ENCODE measurements at regions not wholly inside any gene's neighbourhood (a gene's known extent, or its start where the extent isn't known, plus 50 kb on each side); places are given as distances from the start of the nearest gene placed in this dataset.

DNA sequence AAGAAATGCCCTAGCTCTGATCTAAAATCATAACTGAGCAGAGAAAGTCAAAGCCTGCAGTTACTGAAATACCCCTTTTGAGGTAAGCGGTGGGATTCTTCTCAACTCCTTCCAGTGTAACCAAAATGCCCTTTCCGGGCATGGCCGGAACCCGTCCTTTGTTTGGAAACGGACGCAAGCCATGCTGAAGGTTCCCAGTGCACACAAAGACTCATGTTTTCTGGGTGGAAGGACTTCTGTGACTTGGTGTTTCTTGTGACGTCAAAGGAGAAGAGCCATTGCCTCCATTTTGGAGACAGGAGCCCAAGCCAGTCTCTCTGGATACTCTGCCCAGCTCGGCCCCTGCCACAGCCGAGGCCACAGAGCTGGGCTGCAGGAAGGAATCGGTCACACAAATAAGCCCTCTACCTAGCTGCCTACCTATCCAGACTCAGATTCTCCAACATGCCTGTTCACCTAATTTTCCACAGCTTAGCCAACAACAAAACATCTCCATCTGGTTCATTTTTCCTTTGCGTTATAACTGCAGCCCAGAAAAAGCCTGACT lies 182.8 kb downstream of the TBXT start:
- Histone ChIP-seq H3K36me3 (ENCODE audit: insufficient read depth, low read length) (no peaks in the 10 kb centered on the region), H3K27me3 (ENCODE audit: insufficient read depth, low read depth, low read length) (peaks cover 57% of the 10 kb centered on the region), H3K27ac (ENCODE audit: low read length) (no peak overlapping the region), H3F3A (ENCODE audit: insufficient read depth, low read length, poor library complexity, severe bottlenecking) (peaks cover 7% of the 10 kb centered on the region), H3K9ac (ENCODE audit: low read length) (no peak overlapping the region), H3K9me2 (ENCODE audit: insufficient read depth, low read length) (no peaks in the 10 kb centered on the region), H2AFZ (ENCODE audit: low read depth, low read length) (no peak overlapping the region), H3K79me2 (replicated peaks; ENCODE audit: insufficient read depth, low read length) (no peaks in the 10 kb centered on the region), H3K4me3 (ENCODE audit: low read length) (no peak overlapping the region), H4K20me1 (ENCODE audit: insufficient read depth) (no peaks in the 10 kb centered on the region), H3K4me2 (ENCODE audit: low read length) (no peak overlapping the region), H3K9me3 (ENCODE audit: low read length) (no peaks in the 10 kb centered on the region)
- TF ChIP-seq RAD21 (conservative IDR thresholded peaks at IDR 0.05) (no peak), SMC3 (conservative IDR thresholded peaks at IDR 0.05; ENCODE audit: poor library complexity) (no peak), EZH2 (IDR thresholded peaks at IDR 0.05; ENCODE audit: borderline replicate concordance, insufficient read depth, low read length, poor library complexity, severe bottlenecking) (no peak), POLR2AphosphoS5 (IDR thresholded peaks at IDR 0.05) (no peak), TAF1 (IDR thresholded peaks at IDR 0.05; ENCODE audit: low read depth) (no peak), EP300 (conservative IDR thresholded peaks at IDR 0.05; ENCODE audit: poor library complexity, severe bottlenecking) (no peak), MXI1 (conservative IDR thresholded peaks at IDR 0.05; ENCODE audit: poor library complexity, severe bottlenecking) (no peak)
- TF ChIP-seq, protein P1, sequence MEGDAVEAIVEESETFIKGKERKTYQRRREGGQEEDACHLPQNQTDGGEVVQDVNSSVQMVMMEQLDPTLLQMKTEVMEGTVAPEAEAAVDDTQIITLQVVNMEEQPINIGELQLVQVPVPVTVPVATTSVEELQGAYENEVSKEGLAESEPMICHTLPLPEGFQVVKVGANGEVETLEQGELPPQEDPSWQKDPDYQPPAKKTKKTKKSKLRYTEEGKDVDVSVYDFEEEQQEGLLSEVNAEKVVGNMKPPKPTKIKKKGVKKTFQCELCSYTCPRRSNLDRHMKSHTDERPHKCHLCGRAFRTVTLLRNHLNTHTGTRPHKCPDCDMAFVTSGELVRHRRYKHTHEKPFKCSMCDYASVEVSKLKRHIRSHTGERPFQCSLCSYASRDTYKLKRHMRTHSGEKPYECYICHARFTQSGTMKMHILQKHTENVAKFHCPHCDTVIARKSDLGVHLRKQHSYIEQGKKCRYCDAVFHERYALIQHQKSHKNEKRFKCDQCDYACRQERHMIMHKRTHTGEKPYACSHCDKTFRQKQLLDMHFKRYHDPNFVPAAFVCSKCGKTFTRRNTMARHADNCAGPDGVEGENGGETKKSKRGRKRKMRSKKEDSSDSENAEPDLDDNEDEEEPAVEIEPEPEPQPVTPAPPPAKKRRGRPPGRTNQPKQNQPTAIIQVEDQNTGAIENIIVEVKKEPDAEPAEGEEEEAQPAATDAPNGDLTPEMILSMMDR (IDR thresholded peaks at IDR 0.05; ENCODE audit: poor library complexity, severe bottlenecking): no peak
- TF ChIP-seq, protein P2, sequence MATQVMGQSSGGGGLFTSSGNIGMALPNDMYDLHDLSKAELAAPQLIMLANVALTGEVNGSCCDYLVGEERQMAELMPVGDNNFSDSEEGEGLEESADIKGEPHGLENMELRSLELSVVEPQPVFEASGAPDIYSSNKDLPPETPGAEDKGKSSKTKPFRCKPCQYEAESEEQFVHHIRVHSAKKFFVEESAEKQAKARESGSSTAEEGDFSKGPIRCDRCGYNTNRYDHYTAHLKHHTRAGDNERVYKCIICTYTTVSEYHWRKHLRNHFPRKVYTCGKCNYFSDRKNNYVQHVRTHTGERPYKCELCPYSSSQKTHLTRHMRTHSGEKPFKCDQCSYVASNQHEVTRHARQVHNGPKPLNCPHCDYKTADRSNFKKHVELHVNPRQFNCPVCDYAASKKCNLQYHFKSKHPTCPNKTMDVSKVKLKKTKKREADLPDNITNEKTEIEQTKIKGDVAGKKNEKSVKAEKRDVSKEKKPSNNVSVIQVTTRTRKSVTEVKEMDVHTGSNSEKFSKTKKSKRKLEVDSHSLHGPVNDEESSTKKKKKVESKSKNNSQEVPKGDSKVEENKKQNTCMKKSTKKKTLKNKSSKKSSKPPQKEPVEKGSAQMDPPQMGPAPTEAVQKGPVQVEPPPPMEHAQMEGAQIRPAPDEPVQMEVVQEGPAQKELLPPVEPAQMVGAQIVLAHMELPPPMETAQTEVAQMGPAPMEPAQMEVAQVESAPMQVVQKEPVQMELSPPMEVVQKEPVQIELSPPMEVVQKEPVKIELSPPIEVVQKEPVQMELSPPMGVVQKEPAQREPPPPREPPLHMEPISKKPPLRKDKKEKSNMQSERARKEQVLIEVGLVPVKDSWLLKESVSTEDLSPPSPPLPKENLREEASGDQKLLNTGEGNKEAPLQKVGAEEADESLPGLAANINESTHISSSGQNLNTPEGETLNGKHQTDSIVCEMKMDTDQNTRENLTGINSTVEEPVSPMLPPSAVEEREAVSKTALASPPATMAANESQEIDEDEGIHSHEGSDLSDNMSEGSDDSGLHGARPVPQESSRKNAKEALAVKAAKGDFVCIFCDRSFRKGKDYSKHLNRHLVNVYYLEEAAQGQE (IDR thresholded peaks at IDR 0.05; ENCODE audit: borderline replicate concordance): no peak

DNA sequence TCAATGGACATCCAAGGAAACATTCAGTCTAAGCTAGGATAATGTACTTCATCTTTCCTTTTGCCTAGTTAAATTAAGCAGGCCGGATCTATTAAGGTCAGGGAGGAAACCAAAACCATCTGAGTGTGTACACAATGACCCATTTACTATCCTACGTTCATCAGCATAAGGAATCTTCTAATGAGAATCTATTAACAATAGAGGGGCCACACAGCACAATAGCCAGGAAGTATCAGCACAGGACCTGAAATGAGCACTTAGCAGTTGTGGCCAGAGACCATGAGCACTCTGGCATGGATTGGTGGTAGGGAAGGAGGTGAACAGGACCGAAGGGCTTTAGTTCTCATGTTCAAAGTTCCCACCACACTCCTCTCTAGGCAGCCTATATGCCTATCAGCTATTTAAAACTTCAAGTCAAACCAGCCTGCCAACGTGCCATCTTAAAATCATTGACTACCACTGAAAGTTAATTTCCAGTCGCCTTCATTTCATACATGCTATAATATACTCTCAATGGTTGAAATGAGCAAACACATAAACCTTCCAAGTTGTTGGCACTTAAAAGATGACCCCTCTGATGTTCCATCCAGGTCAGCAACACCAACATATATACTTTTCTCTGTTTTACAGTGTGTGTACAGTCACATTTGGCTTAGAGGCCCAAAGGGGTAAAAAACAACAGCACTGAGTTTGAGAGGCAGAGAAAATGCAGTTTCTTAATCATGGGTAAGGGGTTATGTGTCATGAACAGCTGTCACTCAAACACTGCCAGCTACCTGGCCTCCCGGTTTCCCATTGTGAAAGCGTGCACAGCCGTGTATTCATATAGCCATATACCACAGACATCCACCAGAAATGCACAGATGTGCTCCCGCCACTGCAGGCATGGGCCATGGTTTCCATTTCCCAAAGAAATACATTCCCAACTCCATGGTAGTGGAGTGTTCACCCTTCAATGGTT lies 184.3 kb downstream of the TBXT start:
- no peak overlapping the region for H3K27ac ChIP-seq (ENCODE audit: low read length)
- no peaks in the 10 kb centered on the region for H3K79me2 ChIP-seq (replicated peaks; ENCODE audit: insufficient read depth, low read length)
- H3K9ac ChIP-seq (ENCODE audit: low read length): no peak overlapping the region
- H3F3A ChIP-seq (ENCODE audit: insufficient read depth, low read length, poor library complexity, severe bottlenecking): peaks cover 7% of the 10 kb centered on the region
- no peak overlapping the region for H3K4me3 ChIP-seq (ENCODE audit: low read length)
- H2AFZ ChIP-seq (ENCODE audit: low read depth, low read length): no peak overlapping the region
- TF ChIP-seq, protein P2 (IDR thresholded peaks at IDR 0.05; ENCODE audit: borderline replicate concordance): no peak
- TF ChIP-seq MXI1 (conservative IDR thresholded peaks at IDR 0.05; ENCODE audit: poor library complexity, severe bottlenecking): no peak
- H3K9me3 ChIP-seq (ENCODE audit: low read length): no peaks in the 10 kb centered on the region
- no peaks in the 10 kb centered on the region for H3K36me3 ChIP-seq (ENCODE audit: insufficient read depth, low read length)
- no peak overlapping the region for H3K4me2 ChIP-seq (ENCODE audit: low read length)
- H3K9me2 ChIP-seq (ENCODE audit: insufficient read depth, low read length): no peaks in the 10 kb centered on the region
- H3K27me3 ChIP-seq (ENCODE audit: insufficient read depth, low read depth, low read length): peaks cover 43% of the 10 kb centered on the region
- no peaks in the 10 kb centered on the region for H4K20me1 ChIP-seq (ENCODE audit: insufficient read depth)

All from neural cell (in vitro differentiated cells).